ENCODE measurements at regions not wholly inside any gene's neighbourhood (a gene's known extent, or its start where the extent isn't known, plus 50 kb on each side); places are given as distances from the start of the nearest gene placed in this dataset.
"Not testable (repeated sequence)": the region's sequence is repeated elsewhere in the genome, so short reads cannot be mapped to it uniquely, and the experiment has no call there.

GRCh38 chr6:140500849-140501248 is 1126.4 kb upstream of the CITED2 start:
- Histone ChIP-seq H3K9ac (ENCODE audit: insufficient read length, low read depth) (no peak overlapping the region), H3K9me3 (ENCODE audit: insufficient read depth, low read length) (no peaks in the 10 kb centered on the region), H3K4me3 (ENCODE audit: insufficient read length, low read depth) (no peak overlapping the region), H3K36me3 (ENCODE audit: insufficient read depth, insufficient read length, low read length) (no peaks in the 10 kb centered on the region), H3K4me1 (ENCODE audit: insufficient read depth, insufficient read length) (no peaks in the 10 kb centered on the region), H3K27me3 (ENCODE audit: insufficient read depth, insufficient read length) (no peaks in the 10 kb centered on the region)
- DNase-seq (ENCODE audit: low read depth, low spot score): no peak
- no peak for TF ChIP-seq YY1 (IDR thresholded peaks at IDR 0.05; ENCODE audit: insufficient read depth, insufficient read length)
- no peak for TF ChIP-seq SUZ12 (IDR thresholded peaks at IDR 0.05; ENCODE audit: extremely low read depth, insufficient read depth, insufficient read length)
- TF ChIP-seq ZNF274 (IDR thresholded peaks at IDR 0.05; ENCODE audit: low read depth, low read length): no peak

- H3K9ac ChIP-seq (ENCODE audit: insufficient read length, low read depth): no peak overlapping the region
- no peak overlapping the region for H3K4me3 ChIP-seq (ENCODE audit: insufficient read length, low read depth)
- no peaks in the 10 kb centered on the region for H3K4me1 ChIP-seq (ENCODE audit: insufficient read depth, insufficient read length)
- H3K36me3 ChIP-seq (ENCODE audit: insufficient read depth, insufficient read length, low read length): no peaks in the 10 kb centered on the region
- H3K27me3 ChIP-seq (ENCODE audit: insufficient read depth, insufficient read length): no peaks in the 10 kb centered on the region
- TF ChIP-seq ZNF274 (IDR thresholded peaks at IDR 0.05; ENCODE audit: low read depth, low read length) (no peak), YY1 (IDR thresholded peaks at IDR 0.05; ENCODE audit: insufficient read depth, insufficient read length) (no peak), SUZ12 (IDR thresholded peaks at IDR 0.05; ENCODE audit: extremely low read depth, insufficient read depth, insufficient read length) (no peak)
- no peaks in the 10 kb centered on the region for H3K9me3 ChIP-seq (ENCODE audit: insufficient read depth, low read length)
- DNase-seq (ENCODE audit: low read depth, low spot score): no peak
Observed at GRCh38 chr6:140499607-140500006, 1125.2 kb upstream of the CITED2 start.

GRCh38 chr6:140494321-140495108 is 1120.1 kb upstream of the CITED2 start:
- no peaks in the 10 kb centered on the region for H3K9me3 ChIP-seq (ENCODE audit: insufficient read depth, low read length)
- DNase-seq (ENCODE audit: low read depth, low spot score): no peak
- no peak overlapping the region for H3K9ac ChIP-seq (ENCODE audit: insufficient read length, low read depth)
- no peak overlapping the region for H3K4me3 ChIP-seq (ENCODE audit: insufficient read length, low read depth)
- no peaks in the 10 kb centered on the region for H3K27me3 ChIP-seq (ENCODE audit: insufficient read depth, insufficient read length)
- H3K4me1 ChIP-seq (ENCODE audit: insufficient read depth, insufficient read length): no peaks in the 10 kb centered on the region
- H3K36me3 ChIP-seq (ENCODE audit: insufficient read depth, insufficient read length, low read length): no peaks in the 10 kb centered on the region
- TF ChIP-seq ZNF274 (IDR thresholded peaks at IDR 0.05; ENCODE audit: low read depth, low read length) (no peak), YY1 (IDR thresholded peaks at IDR 0.05; ENCODE audit: insufficient read depth, insufficient read length) (no peak), SUZ12 (IDR thresholded peaks at IDR 0.05; ENCODE audit: extremely low read depth, insufficient read depth, insufficient read length) (no peak)

DNA sequence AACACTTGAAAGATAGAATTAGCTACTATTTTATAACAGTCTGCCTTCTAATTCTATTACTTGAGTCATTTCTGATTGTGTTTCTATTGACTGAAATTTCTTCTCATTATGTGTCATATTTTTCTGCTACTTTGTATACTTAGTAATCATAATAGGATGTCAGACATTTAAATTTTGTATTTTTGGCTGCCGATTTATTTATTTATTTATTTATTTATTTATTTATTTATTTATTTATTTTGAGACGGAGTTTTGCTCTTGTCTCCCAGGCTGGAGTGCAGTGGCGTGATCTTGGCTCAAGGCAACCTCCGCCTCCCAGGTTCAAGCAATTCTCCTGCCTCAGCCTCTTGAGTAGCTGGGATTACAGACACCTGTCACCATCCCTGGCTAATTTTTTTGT is 1119.0 kb upstream of the CITED2 start:
- not testable (repeated sequence) for H3K9ac ChIP-seq (ENCODE audit: insufficient read length, low read depth); H3K4me1 ChIP-seq (ENCODE audit: insufficient read depth, insufficient read length); H3K27me3 ChIP-seq (ENCODE audit: insufficient read depth, insufficient read length); H3K9me3 ChIP-seq (ENCODE audit: insufficient read depth, low read length); H3K36me3 ChIP-seq (ENCODE audit: insufficient read depth, insufficient read length, low read length); H3K4me3 ChIP-seq (ENCODE audit: insufficient read length, low read depth); DNase-seq (ENCODE audit: low read depth, low spot score)

DNA sequence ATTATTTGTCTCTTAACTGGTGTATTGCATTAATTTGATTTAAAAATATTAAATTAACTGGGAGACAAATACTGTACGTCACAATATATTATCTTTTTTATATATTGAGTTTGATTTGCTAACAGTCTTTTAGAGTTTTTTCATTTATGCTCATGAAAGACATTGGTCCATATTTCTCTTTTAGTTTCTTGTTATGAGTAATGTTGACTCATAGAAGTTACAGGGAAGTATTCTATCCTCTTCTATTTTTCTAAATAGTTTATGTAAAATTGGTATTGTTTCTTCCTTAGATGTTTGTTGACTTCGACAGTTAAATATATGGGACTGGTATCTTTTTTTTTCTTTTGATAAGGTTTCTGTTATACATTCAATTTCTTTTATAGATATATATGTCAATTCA is 1115.6 kb upstream of the CITED2 start:
- Histone ChIP-seq H3K9me3 (ENCODE audit: insufficient read depth, low read length) (peaks cover 8% of the 10 kb centered on the region; the same call in 1 of the 2 replicates), H3K9ac (ENCODE audit: insufficient read length, low read depth) (no peak overlapping the region), H3K36me3 (ENCODE audit: insufficient read depth, insufficient read length, low read length) (no peaks in the 10 kb centered on the region), H3K4me1 (ENCODE audit: insufficient read depth, insufficient read length) (no peaks in the 10 kb centered on the region), H3K27me3 (ENCODE audit: insufficient read depth, insufficient read length) (no peaks in the 10 kb centered on the region), H3K4me3 (ENCODE audit: insufficient read length, low read depth) (no peak overlapping the region)
- TF ChIP-seq ZNF274 (IDR thresholded peaks at IDR 0.05; ENCODE audit: low read depth, low read length) (no peak), SUZ12 (IDR thresholded peaks at IDR 0.05; ENCODE audit: extremely low read depth, insufficient read depth, insufficient read length) (no peak), YY1 (IDR thresholded peaks at IDR 0.05; ENCODE audit: insufficient read depth, insufficient read length) (no peak)
- no peak for DNase-seq (ENCODE audit: low read depth, low spot score)

GRCh38 chr6:140487586-140487985 is 1113.1 kb upstream of the CITED2 start:
- peaks cover 8% of the 10 kb centered on the region; the same call in 1 of the 2 replicates for H3K9me3 ChIP-seq (ENCODE audit: insufficient read depth, low read length)
- no peak overlapping the region for H3K9ac ChIP-seq (ENCODE audit: insufficient read length, low read depth)
- H3K36me3 ChIP-seq (ENCODE audit: insufficient read depth, insufficient read length, low read length): no peaks in the 10 kb centered on the region
- TF ChIP-seq YY1 (IDR thresholded peaks at IDR 0.05; ENCODE audit: insufficient read depth, insufficient read length) (no peak), SUZ12 (IDR thresholded peaks at IDR 0.05; ENCODE audit: extremely low read depth, insufficient read depth, insufficient read length) (no peak), ZNF274 (IDR thresholded peaks at IDR 0.05; ENCODE audit: low read depth, low read length) (no peak)
- no peak overlapping the region for H3K4me3 ChIP-seq (ENCODE audit: insufficient read length, low read depth)
- DNase-seq (ENCODE audit: low read depth, low spot score): no peak
- H3K27me3 ChIP-seq (ENCODE audit: insufficient read depth, insufficient read length): no peaks in the 10 kb centered on the region
- H3K4me1 ChIP-seq (ENCODE audit: insufficient read depth, insufficient read length): no peaks in the 10 kb centered on the region

DNA sequence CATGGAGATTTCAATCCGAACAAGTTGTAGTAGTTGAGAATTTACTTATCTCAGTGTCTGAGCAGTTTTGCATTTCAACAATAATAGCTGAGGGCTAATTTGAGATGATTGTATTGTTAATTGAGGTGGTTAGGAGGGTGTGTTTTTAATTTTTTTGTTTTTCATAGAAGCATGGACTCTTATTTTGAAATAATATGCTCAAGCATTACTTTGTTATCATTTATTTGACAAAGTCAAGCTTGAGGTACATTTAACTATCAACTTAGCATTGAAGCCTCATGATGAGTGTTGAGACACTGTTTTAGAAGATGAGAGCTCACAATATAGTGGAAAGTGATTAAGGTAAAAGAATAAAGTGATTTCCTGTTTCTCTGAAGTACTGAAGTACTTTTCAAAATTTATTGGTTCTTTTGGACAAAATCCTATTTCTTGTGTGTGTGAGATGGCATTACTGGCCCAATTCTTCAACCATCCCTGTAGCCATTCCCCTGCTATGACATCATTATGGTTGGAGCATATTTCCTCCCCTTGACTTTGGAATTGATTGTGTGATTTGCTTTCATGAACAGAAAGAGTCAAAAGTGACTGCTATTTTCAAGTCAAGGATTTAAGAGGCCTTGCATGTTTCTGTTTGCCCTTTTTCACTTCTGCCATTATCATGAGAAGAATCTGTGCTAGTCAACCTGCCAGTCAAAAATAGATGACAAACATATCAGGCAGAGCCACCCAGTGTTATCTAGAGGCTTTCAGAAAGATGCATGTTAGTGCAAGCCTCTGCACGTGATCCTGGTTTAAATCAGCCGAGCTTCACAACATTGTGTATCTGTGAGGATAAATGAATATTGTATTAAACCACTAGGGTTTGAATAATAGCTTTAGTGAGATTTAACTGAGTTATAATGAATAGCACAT is 1112.3 kb upstream of the CITED2 start:
- Histone ChIP-seq H3K9me3 (ENCODE audit: insufficient read depth, low read length) (peaks cover 8% of the 10 kb centered on the region; the same call in 1 of the 2 replicates), H3K27me3 (ENCODE audit: insufficient read depth, insufficient read length) (no peaks in the 10 kb centered on the region), H3K4me3 (ENCODE audit: insufficient read length, low read depth) (no peak overlapping the region), H3K36me3 (ENCODE audit: insufficient read depth, insufficient read length, low read length) (no peaks in the 10 kb centered on the region), H3K9ac (ENCODE audit: insufficient read length, low read depth) (no peak overlapping the region), H3K4me1 (ENCODE audit: insufficient read depth, insufficient read length) (no peaks in the 10 kb centered on the region)
- TF ChIP-seq SUZ12 (IDR thresholded peaks at IDR 0.05; ENCODE audit: extremely low read depth, insufficient read depth, insufficient read length) (no peak), YY1 (IDR thresholded peaks at IDR 0.05; ENCODE audit: insufficient read depth, insufficient read length) (no peak), ZNF274 (IDR thresholded peaks at IDR 0.05; ENCODE audit: low read depth, low read length) (no peak)
- no peak for DNase-seq (ENCODE audit: low read depth, low spot score)
